Endothelial cell of umbilical vein (primary cell): ENCODE measurements at regions not wholly inside any gene's neighbourhood (a gene's known extent, or its start where the extent isn't known, plus 50 kb on each side); places are given as distances from the start of the nearest gene placed in this dataset.

ENCODE experiments used
- BruUV-seq: library from RNA; stranded (reverse); fragments of 400-500 nt; replicated peaks from 2 replicates; lab custom pipeline; 2021; lab: Mats Ljungman, UMichigan
- CTCF ChIA-PET: fragments of 300-600, 350-600 bp; sonication (Branson Sonifier 250); formaldehyde crosslinking; loops from one replicate; lab custom pipeline; 2021; ENCODE audit warnings: antibody characterized with exemption, inconsistent platforms; lab: Charles Lee
- POLR2A ChIA-PET: fragments of 300-600, 350-600 bp; sonication (Branson Sonifier 250); formaldehyde crosslinking; loops from one replicate; lab custom pipeline; 2021; ENCODE audit warnings: antibody characterized with exemption, inconsistent platforms; lab: Charles Lee
- DNase-seq: peaks from one replicate; pipeline ENCODE4 v3.0.0-alpha.2; 2011; ENCODE audit warnings: low read depth, low spot score
- FAIRE-seq: peaks from 2 replicates; lab custom pipeline; 2011; peaks lifted over from hg19 to GRCh38; lab: Jason Lieb, UNC
- H2AFZ ChIP-seq: 2 replicates; pipeline ENCODE4 v1.6.0; 2012; ENCODE audit warnings: low read depth, low read length, control low read depth, inconsistent platforms
- H3K27ac ChIP-seq: 2 replicates; pipeline ENCODE4 v1.5.1; 2011; ENCODE audit warnings: low read depth, mild to moderate bottlenecking, control low read depth, low read length, moderate library complexity; ENCODE audit not compliant: insufficient read depth
- H3K27me3 ChIP-seq, 2 experiments: 2 replicates each; pipeline versions ENCODE4 v1.6.0 to v1.6.1; 2011; ENCODE audit warnings: low read length in 2 of 2, mixed read lengths in 1 of 2; ENCODE audit not compliant: control insufficient read depth in 2 of 2, insufficient read depth in 2 of 2
- H3K36me3 ChIP-seq, 2 experiments: 2 replicates in 1 of 2; 3 replicates in 1 of 2; pipeline ENCODE4 v1.5.1; 2011; ENCODE audit warnings: low read length in 2 of 2, mild to moderate bottlenecking in 1 of 2, moderate library complexity in 1 of 2; ENCODE audit not compliant: control insufficient read depth in 2 of 2, insufficient read depth in 2 of 2; ENCODE audit errors: extremely low read depth in 1 of 2
- H3K4me1 ChIP-seq: 3 replicates; pipeline ENCODE4 v1.5.1; 2011; ENCODE audit warnings: mild to moderate bottlenecking, low read length; ENCODE audit not compliant: control insufficient read depth, insufficient read depth; ENCODE audit errors: extremely low read depth
- H3K4me2 ChIP-seq: 2 replicates; pipeline ENCODE4 v1.6.1; 2011; ENCODE audit warnings: low read length, control low read depth, mixed read lengths; ENCODE audit not compliant: insufficient read depth
- H3K4me3 ChIP-seq, 3 experiments: fragments of 200-600 bp in 1 of 3; sonication (generic), shearing (Covaris generic) in 1 of 3; replicated peaks in 1 of 3; 2 replicates each; pipeline ENCODE4 v1.5.1; 2011 to 2016; ENCODE audit warnings: control low read depth in 3 of 3, low read length in 3 of 3, mild to moderate bottlenecking in 2 of 3, inconsistent platforms in 1 of 3, low read depth in 1 of 3, moderate library complexity in 1 of 3; ENCODE audit not compliant: insufficient read depth in 1 of 3
- H3K79me2 ChIP-seq: 2 replicates; pipeline ENCODE4 v1.6.0; 2012; ENCODE audit warnings: low read length, inconsistent platforms; ENCODE audit not compliant: control insufficient read depth, insufficient read depth
- H3K9ac ChIP-seq: replicated peaks from 2 replicates; pipeline ENCODE3; 2011; ENCODE audit warnings: low read length, control low read depth; ENCODE audit not compliant: insufficient read depth; ENCODE audit errors: extremely low read depth
- H3K9me1 ChIP-seq: replicated peaks from 3 replicates; pipeline ENCODE4 v1.6.0; 2011; ENCODE audit warnings: mild to moderate bottlenecking, low read length; ENCODE audit not compliant: control insufficient read depth, insufficient read depth; ENCODE audit errors: extremely low read depth
- H3K9me3 ChIP-seq: replicated peaks from 2 replicates; pipeline ENCODE4 v1.5.1; 2012; ENCODE audit warnings: low read length, inconsistent platforms; ENCODE audit not compliant: control insufficient read depth, insufficient read depth
- H4K20me1 ChIP-seq: replicated peaks from 2 replicates; pipeline ENCODE3; 2011; ENCODE audit warnings: mild to moderate bottlenecking, low read length; ENCODE audit not compliant: control insufficient read depth, insufficient read depth; ENCODE audit errors: extremely low read depth
- EZH2 ChIP-seq: IDR thresholded peaks from 2 replicates; pipeline ENCODE4 v1.6.1; 2012; ENCODE audit warnings: borderline replicate concordance, low read depth, mild to moderate bottlenecking, moderate library complexity, low read length, inconsistent platforms; ENCODE audit not compliant: severe bottlenecking
- FOS ChIP-seq: IDR thresholded peaks from 2 replicates; pipeline ENCODE4 v1.6.1; 2011; ENCODE audit warnings: mild to moderate bottlenecking, low read length, moderate library complexity, borderline replicate concordance; ENCODE audit not compliant: insufficient read depth
- GATA2 ChIP-seq: IDR thresholded peaks from 2 replicates; pipeline ENCODE4 v1.7.0; 2011; ENCODE audit warnings: low read depth, mild to moderate bottlenecking, moderate library complexity, mixed read lengths, low read length; ENCODE audit not compliant: insufficient read length, insufficient read depth
- JUN ChIP-seq: IDR thresholded peaks from 2 replicates; pipeline ENCODE4 v1.6.1; 2011; ENCODE audit warnings: borderline replicate concordance, low read depth; ENCODE audit not compliant: insufficient read length, insufficient read depth
- MAX ChIP-seq: IDR thresholded peaks from 2 replicates; pipeline ENCODE4 v1.6.1; 2011; ENCODE audit not compliant: insufficient read depth, insufficient read length
- MYC ChIP-seq: IDR thresholded peaks from one replicate; pipeline ENCODE4 v1.6.1; 2011; ENCODE audit warnings: mild to moderate bottlenecking, low read depth, low read length
- POLR2A ChIP-seq: IDR thresholded peaks from 2 replicates; pipeline ENCODE4 v1.6.1; 2012; ENCODE audit warnings: low read depth, mild to moderate bottlenecking, control low read depth, low read length
- POLR2AphosphoS5 ChIP-seq: IDR thresholded peaks from 2 replicates; pipeline ENCODE4 v1.6.1; 2012; ENCODE audit warnings: low read depth, mild to moderate bottlenecking, control low read depth, low read length, moderate library complexity; ENCODE audit not compliant: insufficient read depth
- dilution Hi-C: fragments of 300-500 bp; cut with MboI; formaldehyde crosslinking; loops from one replicate; pipeline ENCODE4 v1.15.0; 2019; ENCODE audit warnings: low sequenced_read_pairs; ENCODE audit not compliant: extremely low pct_ligation_motif_present
- intact Hi-C: fragments of 100-400 bp; cut with micrococcal nuclease; formaldehyde crosslinking; loops from one replicate; pipeline ENCODE4 v1.10.0; 2022
- TF ChIP-seq, protein P1 (sequence below), 2 donors: IDR thresholded peaks; 1 replicate in 1 of 2; 2 replicates in 1 of 2; pipeline ENCODE4 v1.5.1; 2011; ENCODE audit warnings: low read length in 2 of 2, mild to moderate bottlenecking in 2 of 2, moderate library complexity in 2 of 2, control low read depth in 1 of 2, inconsistent platforms in 1 of 2, low read depth in 1 of 2; ENCODE audit not compliant: insufficient read depth in 1 of 2; ENCODE audit errors: extremely low read depth in 1 of 2

DNA sequence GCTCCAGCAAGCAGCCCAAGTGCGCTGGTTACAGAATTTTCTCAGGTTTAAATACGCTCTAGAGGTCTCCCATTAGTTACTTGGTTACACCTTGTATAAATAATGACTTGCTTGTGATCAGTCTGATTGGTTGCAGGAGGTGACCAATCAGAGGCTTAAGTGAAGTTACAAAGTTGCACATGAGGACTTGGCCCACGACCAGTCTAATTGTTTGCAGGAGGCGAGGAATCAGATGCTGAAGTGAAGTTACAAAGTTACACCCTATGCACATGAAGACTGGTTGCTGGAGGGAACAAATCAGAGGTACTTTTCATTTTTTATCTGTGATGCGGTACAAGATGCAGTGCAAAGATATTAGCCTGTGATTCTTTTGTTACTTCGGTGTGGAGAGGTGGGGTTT is 80.7 kb downstream of the UBE2NL start:
- POLR2A ChIA-PET, result no interaction called here
- FAIRE-seq (no peak), DNase-seq (no peak)
- CTCF ChIA-PET, result no interaction called here
- Histone ChIP-seq H3K36me3 (no peaks in the 10 kb centered on the region), H2AFZ (no peak overlapping the region), H3K4me3 (no peak overlapping the region), H4K20me1 (no peaks in the 10 kb centered on the region), H3K4me1 (no peaks in the 10 kb centered on the region), H3K9ac (no peak overlapping the region), H3K4me2 (no peak overlapping the region), H3K79me2 (no peaks in the 10 kb centered on the region), H3K27ac (no peak overlapping the region), H3K27me3 (no peaks in the 10 kb centered on the region), H3K9me1 (no peaks in the 10 kb centered on the region), H3K9me3 (peaks cover 2% of the 10 kb centered on the region)
- dilution Hi-C loops (no loop called here), intact Hi-C loops (no loop called here)
- BruUV-seq, result no TSS peak
- no peak for TF ChIP-seq MAX
- no peak for TF ChIP-seq GATA2
- TF ChIP-seq JUN, result no peak
- TF ChIP-seq, protein P1, sequence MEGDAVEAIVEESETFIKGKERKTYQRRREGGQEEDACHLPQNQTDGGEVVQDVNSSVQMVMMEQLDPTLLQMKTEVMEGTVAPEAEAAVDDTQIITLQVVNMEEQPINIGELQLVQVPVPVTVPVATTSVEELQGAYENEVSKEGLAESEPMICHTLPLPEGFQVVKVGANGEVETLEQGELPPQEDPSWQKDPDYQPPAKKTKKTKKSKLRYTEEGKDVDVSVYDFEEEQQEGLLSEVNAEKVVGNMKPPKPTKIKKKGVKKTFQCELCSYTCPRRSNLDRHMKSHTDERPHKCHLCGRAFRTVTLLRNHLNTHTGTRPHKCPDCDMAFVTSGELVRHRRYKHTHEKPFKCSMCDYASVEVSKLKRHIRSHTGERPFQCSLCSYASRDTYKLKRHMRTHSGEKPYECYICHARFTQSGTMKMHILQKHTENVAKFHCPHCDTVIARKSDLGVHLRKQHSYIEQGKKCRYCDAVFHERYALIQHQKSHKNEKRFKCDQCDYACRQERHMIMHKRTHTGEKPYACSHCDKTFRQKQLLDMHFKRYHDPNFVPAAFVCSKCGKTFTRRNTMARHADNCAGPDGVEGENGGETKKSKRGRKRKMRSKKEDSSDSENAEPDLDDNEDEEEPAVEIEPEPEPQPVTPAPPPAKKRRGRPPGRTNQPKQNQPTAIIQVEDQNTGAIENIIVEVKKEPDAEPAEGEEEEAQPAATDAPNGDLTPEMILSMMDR (IDR thresholded peaks at IDR 0.05; ENCODE audit: extremely low read depth in 1 of 2, insufficient read depth in 1 of 2, low read depth in 1 of 2, low read length in 2 of 2), result no peak
- TF ChIP-seq POLR2AphosphoS5, result no peak
- no peak for TF ChIP-seq FOS
- no peak for TF ChIP-seq MYC
- TF ChIP-seq POLR2A, result no peak
- no peak for TF ChIP-seq EZH2
